BJ (cell line): ENCODE measurements at regions not wholly inside any gene's neighbourhood (a gene's known extent, or its start where the extent isn't known, plus 50 kb on each side); places are given as distances from the start of the nearest gene placed in this dataset.

Source experiments
- CTCF ChIA-PET: fragments of 350-600 bp; formaldehyde crosslinking; extraction: SDS; loops from one replicate; lab custom pipeline; 2021; ENCODE audit warnings: antibody characterized with exemption, inconsistent platforms; lab: Yijun Ruan, JAX
- POLR2A ChIA-PET: fragments of 300-600 bp; sonication (Branson Sonifier 250); formaldehyde crosslinking; extraction: SDS; loops from one replicate; lab custom pipeline; 2021; ENCODE audit warnings: antibody characterized with exemption; lab: Charles Lee
- DNase-seq: peaks from one replicate; pipeline ENCODE4 v3.0.0-alpha.2; 2011; ENCODE audit warnings: low read depth
- H3K27me3 ChIP-seq: 2 replicates; pipeline ENCODE4 v1.6.0; 2011; ENCODE audit warnings: low read length; ENCODE audit not compliant: control insufficient read depth, insufficient read depth
- H3K36me3 ChIP-seq: 2 replicates; pipeline ENCODE4 v1.5.1; 2011; ENCODE audit warnings: low read length; ENCODE audit not compliant: control insufficient read depth, insufficient read depth
- H3K4me3 ChIP-seq: 2 replicates; pipeline ENCODE4 v1.5.1; 2011; ENCODE audit warnings: low read depth, mild to moderate bottlenecking, control low read depth, low read length
- TF ChIP-seq, protein P1 (sequence below): IDR thresholded peaks from 2 replicates; pipeline ENCODE4 v1.5.1; 2011; ENCODE audit warnings: low read depth, mild to moderate bottlenecking, control low read depth, inconsistent platforms, low read length, moderate library complexity; ENCODE audit not compliant: insufficient read depth

DNA sequence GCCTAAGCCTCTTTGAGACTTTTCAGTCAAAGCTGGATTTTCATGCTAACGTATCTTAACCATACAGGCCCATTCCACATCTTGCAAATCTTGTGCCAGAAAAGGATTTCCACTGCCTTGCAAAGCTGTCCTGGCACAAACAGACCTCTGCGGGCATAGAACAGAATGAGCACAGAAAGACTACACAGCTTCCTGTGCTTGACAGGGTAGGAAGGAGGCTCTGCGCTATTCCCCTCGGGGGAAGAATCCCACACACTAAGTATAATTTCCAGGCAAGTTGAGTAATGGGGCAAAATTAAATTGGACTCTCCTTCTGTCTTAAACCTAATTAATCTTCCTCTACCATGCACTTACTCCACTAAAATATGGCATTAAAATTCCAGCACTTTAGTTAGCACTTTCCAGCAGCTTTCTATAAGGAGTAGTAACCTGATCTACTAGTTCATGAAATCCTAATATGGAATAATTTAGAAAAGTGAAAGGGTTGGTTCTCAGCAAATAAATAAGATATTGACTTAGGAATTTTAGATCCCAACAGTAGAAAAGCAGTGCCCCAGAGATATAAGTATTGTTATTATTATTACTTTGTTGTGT is 532.1 kb upstream of the JAG1 start:
- TF ChIP-seq, protein P1, sequence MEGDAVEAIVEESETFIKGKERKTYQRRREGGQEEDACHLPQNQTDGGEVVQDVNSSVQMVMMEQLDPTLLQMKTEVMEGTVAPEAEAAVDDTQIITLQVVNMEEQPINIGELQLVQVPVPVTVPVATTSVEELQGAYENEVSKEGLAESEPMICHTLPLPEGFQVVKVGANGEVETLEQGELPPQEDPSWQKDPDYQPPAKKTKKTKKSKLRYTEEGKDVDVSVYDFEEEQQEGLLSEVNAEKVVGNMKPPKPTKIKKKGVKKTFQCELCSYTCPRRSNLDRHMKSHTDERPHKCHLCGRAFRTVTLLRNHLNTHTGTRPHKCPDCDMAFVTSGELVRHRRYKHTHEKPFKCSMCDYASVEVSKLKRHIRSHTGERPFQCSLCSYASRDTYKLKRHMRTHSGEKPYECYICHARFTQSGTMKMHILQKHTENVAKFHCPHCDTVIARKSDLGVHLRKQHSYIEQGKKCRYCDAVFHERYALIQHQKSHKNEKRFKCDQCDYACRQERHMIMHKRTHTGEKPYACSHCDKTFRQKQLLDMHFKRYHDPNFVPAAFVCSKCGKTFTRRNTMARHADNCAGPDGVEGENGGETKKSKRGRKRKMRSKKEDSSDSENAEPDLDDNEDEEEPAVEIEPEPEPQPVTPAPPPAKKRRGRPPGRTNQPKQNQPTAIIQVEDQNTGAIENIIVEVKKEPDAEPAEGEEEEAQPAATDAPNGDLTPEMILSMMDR: no peak

DNA sequence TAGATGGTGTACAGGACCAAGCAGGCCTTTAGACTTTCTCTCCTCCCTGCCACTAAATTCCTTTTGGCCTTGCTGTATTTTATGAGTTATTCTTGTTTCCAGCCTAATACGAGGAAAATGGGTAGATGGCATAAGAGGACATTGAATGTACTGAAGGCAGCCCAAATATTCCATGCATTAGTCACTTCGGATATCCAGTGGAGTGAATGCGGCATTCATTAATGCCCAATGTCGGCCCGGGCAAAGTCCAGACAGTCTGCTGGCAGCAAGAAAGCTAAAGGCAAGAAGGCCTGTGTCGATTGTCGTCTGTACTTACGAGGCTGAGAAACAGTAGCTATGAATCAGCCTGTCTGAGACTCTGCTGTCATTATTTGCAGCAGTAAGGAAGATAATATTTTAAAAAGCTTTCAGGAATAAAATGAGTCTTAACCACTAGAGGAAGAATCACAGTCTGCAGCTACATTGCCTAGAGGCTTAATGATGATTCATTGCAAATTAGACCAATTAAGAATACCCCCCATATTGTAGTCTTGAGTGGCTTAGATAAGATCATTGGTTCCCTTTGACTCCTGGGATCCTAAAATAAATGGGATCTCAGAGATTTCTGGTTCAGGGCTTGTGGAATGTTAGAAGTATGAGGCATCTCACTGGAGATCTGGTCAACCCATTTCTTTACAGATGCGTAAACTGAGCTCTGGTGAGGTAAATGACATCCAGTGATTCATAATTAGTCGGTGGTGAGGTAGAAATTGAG is 534.1 kb upstream of the JAG1 start:
- POLR2A ChIA-PET: no interaction called here

More for the DNA sequence above, 532.1 kb upstream of the JAG1 start:
- Histone ChIP-seq H3K36me3 (no peaks in the 10 kb centered on the region), H3K4me3 (no peak overlapping the region), H3K27me3 (no peaks in the 10 kb centered on the region)
- ChIA-PET POLR2A (no interaction called here), CTCF (interaction anchor here (0.7 to 2.6 kb wide), 7 partner anchors 10 to 623 kb away, joined by 3 to 17 read pairs (median 4); no protein-coding TSS in a partner anchor)
- no peak for DNase-seq

DNA sequence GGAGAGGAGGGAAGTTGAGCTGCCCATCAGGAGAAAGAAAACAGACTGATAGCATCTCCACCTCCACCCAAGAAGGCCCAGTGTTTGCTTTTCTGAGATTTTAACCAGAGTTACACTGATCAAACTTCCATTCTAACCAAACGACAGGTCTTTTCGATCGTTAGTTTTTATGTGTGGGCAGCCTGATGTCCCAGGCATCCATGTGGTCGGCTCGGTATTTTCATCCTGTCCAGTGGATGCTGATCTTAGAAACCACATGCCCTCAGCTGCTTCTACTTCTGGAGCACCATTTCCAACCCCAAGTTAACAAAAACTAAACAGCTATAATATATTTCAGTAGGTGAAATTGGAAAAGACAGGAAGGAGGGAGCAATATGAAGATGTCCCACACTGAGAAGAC is 536.8 kb upstream of the JAG1 start:
- ChIA-PET CTCF (interaction anchor here (1.0 to 1.2 kb wide), 2 partner anchors 19 to 536 kb away, joined by 3 read pairs; no protein-coding TSS in a partner anchor), POLR2A (interaction anchor here (0.6 kb wide), 1 partner anchor 992 kb away, joined by 3 read pairs; the partner anchor contains the start of gene SNAP25)
- no peaks in the 10 kb centered on the region for H3K36me3 ChIP-seq
- DNase-seq: no peak
- TF ChIP-seq, protein P1: no peak
- no peak overlapping the region for H3K4me3 ChIP-seq
- H3K27me3 ChIP-seq: no peaks in the 10 kb centered on the region

More for the DNA sequence above, 534.1 kb upstream of the JAG1 start:
- no peaks in the 10 kb centered on the region for H3K27me3 ChIP-seq
- CTCF ChIA-PET: interaction anchor here (0.9 to 1.5 kb wide), 5 partner anchors 8 to 337 kb away, joined by 3 to 6 read pairs (median 3); no protein-coding TSS in a partner anchor
- no peaks in the 10 kb centered on the region for H3K36me3 ChIP-seq
- no peak overlapping the region for H3K4me3 ChIP-seq
- peak; percentile 62 for DNase-seq
- TF ChIP-seq, protein P1: no peak

DNA sequence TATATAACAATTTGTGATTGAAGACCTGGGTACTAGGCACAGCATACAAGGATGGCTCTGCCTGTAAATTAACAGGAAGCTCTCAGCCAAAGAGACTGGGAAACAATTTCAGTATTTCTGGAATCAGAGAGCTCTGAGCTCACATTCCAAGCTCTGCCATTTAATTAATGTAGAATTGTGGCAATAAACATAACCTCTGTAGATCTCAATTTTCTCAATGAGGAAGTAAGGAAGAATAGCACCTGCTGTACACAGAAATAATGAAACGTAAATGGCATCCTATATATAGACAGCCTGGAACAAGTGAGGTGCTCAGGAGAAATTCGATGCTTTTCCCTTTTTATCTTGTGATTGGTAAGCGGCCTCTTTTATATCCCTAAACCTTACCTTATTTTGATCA is 538.5 kb upstream of the JAG1 start:
- ChIA-PET CTCF (no interaction called here), POLR2A (no interaction called here)

DNA sequence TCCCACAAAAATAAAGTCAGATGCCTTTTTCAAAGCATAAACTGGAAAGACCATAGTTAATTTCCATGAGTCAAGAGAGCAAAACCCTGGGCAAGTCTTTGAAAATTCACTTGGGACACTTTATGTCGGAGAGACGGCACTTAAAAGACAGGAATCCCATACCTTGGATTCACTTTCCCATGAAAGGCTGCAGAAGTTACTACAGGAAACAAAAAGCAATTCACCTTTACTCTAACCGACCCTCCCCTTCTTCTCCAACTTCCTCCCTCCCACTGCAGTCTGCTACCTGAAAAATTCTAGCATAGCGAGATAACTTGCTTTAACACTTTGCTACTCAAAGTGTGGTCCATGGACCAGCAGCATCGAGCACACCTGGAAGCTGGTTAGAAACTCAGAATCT is 539.1 kb upstream of the JAG1 start:
- Histone ChIP-seq H3K27me3 (no peaks in the 10 kb centered on the region), H3K36me3 (no peaks in the 10 kb centered on the region), H3K4me3 (no peak overlapping the region)
- ChIA-PET POLR2A (no interaction called here), CTCF (no interaction called here)
- DNase-seq: no peak
- TF ChIP-seq, protein P1: no peak

More for the DNA sequence above, 538.5 kb upstream of the JAG1 start:
- Histone ChIP-seq H3K27me3 (no peaks in the 10 kb centered on the region), H3K36me3 (no peaks in the 10 kb centered on the region), H3K4me3 (no peak overlapping the region)
- no peak for DNase-seq
- TF ChIP-seq, protein P1: no peak
